Body of pancreas (tissue), 4 donors: ENCODE measurements at regions not wholly inside any gene's neighbourhood (a gene's known extent, or its start where the extent isn't known, plus 50 kb on each side); places are given as distances from the start of the nearest gene placed in this dataset.

Source experiments
- CTCF ChIP-seq, 7 experiments: fragments of 450-650 bp in 4 of 7; fragments of 200-600 bp in 3 of 7; sonication (generic) in 3 of 7; IDR thresholded peaks; one replicate each; pipeline ENCODE4 v1.5.1; 2016 to 2019; ENCODE audit warnings: antibody characterized with exemption in 7 of 7
- POLR2A ChIP-seq, 3 donors: fragments of 450-650 bp; IDR thresholded peaks; one replicate each; pipeline ENCODE4 v1.6.1; 2016; ENCODE audit warnings: antibody characterized with exemption in 3 of 3, mild to moderate bottlenecking in 2 of 3

GRCh38 chr9:118418887-118419565 lies 714.8 kb downstream of the TLR4 start:
- TF ChIP-seq POLR2A (IDR thresholded peaks at IDR 0.05), result no peak
- TF ChIP-seq CTCF (IDR thresholded peaks at IDR 0.05), result no peak
